ENCODE measurements at regions not wholly inside any gene's neighbourhood (a gene's known extent, or its start where the extent isn't known, plus 50 kb on each side); places are given as distances from the start of the nearest gene placed in this dataset.

DNA sequence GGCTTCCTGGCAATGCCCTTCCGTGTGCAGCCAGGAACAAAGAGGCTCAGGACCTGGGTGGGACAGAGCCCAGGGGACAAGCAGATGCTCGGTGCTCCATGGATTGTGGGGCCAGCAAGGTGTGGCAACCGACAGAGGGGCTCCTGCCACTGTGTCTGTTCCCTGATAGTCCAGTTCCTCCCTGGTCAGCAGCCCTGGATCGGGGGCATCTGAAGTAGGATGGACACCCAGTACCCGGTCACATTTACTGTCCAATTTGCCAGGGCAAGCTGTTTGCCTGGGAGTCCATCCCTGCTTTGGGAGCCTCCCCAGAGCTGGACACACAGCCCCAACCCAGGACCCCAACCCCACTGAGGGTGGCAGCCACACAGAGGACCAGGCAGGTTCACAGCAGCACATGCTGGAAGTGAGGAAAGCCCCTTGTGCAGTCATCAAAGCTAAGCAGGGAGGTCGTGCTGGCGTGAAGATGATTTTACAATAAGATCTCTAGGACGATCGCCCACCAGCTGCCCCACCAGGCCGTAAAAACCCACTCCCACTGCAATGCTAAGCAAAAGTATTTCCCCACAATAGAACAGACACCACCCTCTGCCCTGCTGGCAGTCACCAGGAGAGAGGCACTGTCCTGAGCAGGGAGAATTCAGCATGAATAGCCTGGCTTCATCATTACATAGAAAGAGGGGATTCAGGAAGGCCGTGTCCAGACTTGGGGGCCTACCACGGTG lies 141.7 kb downstream of the NDUFA10 start:
- no peak for DNase-seq (ENCODE audit: low read depth in 2 of 2)

GRCh38 chr2:239882781-239883180 lies 142.4 kb downstream of the NDUFA10 start:
- DNase-seq (ENCODE audit: low read depth in 2 of 2) = no peak

- peak; percentile 68 to 79 for DNase-seq (ENCODE audit: low read depth in 2 of 2)
Measured at GRCh38 chr2:239882331-239882732, 142.8 kb downstream of the NDUFA10 start.

- peak; percentile 96 to 98 for DNase-seq (ENCODE audit: low read depth in 2 of 2)
Measured at GRCh38 chr2:239881561-239882320, 143.4 kb downstream of the NDUFA10 start.

- peak in 1 of 2 donors; percentile 9 for DNase-seq (ENCODE audit: low read depth in 2 of 2)
Measured at GRCh38 chr2:239881031-239881471, 144.1 kb downstream of the NDUFA10 start.

DNA sequence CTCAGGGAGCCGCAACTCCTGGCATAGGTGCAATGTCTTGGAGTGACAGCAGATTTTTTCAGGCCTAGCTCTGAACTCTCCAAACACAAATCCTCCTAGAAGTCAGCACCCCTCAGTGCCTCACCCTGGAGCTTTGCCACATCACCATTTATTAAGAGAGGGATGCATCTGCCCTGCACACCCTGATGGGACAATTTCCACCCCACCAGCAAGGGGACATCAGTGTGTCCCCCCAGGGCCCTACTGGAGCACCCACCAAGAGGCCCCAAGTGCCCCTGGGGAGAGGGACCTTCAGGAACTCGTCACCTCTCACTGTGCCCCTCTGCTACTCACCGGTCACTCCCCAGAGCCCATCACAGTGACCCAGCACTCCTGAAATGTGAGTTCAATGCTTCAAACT lies 144.7 kb downstream of the NDUFA10 start:
- DNase-seq (ENCODE audit: low read depth in 2 of 2) = no peak

DNA sequence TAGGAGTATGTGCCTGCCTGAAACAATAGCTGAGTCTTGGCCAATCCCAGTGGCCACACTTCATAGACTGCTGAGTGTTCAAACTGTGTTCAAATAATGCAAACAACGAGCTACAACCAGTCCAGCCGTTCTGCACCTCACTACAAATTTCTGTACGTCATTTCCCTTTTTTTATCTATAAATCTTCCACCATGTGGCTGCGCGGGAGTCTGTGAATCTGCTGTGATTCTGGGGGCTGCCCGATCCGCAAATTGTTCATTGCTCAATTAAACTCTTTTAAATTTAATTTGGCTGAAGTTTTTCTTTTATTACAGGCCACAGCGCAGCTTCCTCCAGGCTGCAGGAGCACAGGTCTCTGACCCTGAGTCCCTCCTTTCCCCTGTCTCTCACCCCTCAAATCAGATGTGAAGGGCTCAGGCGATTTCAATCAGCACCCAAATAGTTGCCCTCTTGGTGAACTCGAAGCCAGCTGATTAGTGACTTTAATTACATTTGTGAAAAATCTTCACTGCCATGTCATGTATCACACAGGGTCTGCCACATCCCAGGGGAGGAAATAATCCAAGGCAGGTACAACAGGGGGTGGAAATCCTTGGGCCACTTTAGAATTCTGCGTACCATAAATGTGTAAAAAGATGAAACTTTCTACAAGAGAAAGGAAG lies 145.6 kb downstream of the NDUFA10 start:
- DNase-seq (ENCODE audit: low read depth in 2 of 2) = no peak

DNA sequence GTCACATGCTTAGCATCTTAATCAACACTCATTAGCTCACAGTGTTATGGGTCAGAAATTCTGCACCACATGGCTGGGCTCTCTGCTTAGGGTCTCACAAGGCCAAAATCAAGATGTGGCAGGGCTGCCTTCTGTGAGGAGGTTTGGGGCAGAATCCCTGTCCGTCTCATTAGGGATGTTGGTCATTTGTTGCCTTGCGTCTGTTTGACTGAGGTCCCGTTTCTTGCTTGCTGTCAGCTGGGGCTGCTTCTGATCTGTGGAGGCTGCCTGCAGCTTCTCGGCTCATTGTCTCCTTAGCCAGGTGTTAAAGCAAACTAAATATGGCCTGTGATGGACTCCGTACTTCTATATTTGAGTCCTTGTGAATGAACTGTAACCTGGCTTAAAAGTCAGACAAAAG lies 146.5 kb downstream of the NDUFA10 start:
- DNase-seq (ENCODE audit: low read depth in 2 of 2) = no peak

GRCh38 chr2:239876948-239877289 lies 148.2 kb downstream of the NDUFA10 start:
- DNase-seq (ENCODE audit: low read depth in 2 of 2) = no peak

DNA sequence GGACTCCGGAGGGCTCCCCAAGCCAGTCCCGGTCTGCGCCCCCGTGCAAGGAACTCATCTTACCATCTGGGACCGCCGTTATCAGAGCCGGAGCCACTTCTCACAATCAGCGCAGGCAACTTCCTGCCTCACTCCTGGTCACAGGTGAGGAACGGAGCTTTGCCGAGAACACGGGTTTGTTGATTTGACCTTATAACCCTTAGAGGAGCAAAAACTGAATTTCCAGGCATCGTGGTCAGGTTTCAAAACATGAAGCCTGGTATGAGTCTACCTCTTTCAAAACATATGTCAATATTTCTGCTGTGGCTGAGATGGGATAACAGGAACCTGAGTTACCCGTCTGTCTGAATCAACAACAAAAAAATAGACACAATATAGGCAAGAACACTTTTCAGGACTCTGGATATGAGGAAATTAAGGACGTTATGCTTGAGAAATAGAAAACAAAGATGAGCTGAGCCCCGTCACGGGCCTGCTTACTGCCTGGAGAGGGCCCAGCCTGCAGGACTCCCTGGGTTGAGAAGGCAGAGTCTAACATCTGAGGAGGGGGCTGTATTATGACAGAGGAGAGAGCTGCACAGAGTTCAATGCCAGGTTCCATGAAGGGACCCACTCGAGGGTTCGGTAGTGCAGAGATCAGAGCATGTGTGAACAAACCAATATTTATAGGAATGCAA lies 148.7 kb downstream of the NDUFA10 start:
- DNase-seq (ENCODE audit: low read depth in 2 of 2) = peak in 1 of 2 donors; percentile 26

- no peak for DNase-seq (ENCODE audit: low read depth in 2 of 2)
Measured at GRCh38 chr2:239874636-239875356, 150.3 kb downstream of the NDUFA10 start.

DNA sequence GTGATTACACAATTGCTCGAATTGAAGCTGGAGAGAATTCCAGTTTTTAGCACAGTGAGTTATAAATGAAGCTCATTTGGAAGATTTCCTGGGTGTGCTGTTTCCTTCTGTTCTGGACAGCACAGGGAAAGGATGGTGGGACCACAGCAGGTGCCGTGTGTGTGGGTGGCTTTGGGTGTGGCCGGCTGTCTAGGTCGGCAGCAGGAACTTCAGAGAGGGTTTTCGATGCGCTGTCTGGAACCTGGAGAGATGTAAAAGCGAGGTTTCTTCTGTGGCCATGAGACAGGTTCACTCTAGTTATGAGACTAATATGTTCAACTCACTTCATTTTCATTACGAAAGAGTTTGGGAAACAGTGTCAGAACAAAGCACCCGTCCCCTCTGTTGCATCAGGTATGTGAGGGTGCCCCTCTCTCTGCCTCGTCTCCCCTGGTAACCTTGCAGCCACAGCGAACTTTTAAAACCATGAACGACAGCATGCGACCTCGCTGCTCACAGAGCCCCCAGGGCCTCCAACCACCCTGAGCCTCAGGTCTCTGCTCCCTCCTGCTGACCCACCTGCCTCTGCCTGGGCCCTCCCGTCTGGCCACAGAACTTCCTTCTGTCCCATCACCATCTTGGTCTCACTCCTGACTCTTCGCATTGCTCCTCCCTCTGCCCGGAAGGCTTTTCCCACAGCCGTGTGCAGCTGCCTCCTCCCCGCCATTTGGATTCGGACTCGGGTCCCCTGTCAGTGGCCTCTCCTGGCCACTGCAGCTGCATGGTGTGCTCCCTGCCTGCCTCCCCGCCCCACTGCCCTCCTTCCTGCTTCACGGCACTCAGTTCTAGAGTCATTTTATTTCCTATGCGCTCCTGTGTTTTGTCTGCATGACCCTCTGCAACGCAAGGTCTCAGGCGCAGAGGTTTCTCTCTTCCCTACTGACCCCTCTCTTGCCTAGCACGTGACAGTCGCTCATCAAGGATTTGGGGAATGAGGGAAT lies 151.2 kb downstream of the NDUFA10 start:
- DNase-seq (ENCODE audit: low read depth in 2 of 2) = no peak

- DNase-seq (ENCODE audit: low read depth in 2 of 2) = no peak
Measured at GRCh38 chr2:239871481-239872435, 153.4 kb downstream of the NDUFA10 start.

DNA sequence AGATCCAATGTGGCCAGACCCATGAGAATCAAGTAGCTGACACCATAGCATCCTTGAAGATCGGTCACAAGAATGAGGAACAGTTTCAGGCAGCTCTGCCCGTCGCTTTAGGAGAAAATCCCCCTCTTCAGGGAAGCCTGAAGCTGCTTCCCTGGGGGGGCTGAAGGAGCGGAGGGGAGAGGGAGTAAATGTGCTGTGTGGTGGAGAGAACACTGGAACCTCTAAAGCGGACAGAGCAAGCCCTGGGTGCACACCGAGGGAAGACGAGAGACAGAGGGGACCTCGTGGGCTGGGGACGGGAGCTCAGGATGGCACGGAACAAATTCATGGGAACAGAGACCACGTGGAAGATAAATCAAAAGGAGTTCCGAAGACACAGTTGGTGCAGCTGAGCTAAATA lies 154.3 kb downstream of the NDUFA10 start:
- no peak for DNase-seq (ENCODE audit: low read depth in 2 of 2)

DNA sequence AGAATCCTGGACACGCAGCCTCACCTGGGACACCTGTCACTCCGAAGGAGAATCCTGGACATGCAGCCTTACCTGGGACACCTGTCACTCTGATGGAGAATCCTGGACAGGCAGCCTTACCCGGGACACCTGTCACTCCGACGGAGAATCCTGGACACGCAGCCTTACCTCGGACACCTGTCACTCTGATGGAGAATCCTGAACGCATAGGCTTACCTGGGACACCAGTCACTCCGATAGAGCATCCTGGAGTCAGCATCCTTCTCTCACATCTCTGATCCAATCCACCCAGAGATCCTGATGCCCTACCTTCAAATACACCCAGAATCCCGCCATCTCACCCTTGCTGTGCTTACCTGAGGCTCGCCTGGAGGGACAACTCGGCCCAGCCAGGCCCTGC lies 154.9 kb downstream of the NDUFA10 start:
- DNase-seq (ENCODE audit: low read depth in 2 of 2) = no peak

DNA sequence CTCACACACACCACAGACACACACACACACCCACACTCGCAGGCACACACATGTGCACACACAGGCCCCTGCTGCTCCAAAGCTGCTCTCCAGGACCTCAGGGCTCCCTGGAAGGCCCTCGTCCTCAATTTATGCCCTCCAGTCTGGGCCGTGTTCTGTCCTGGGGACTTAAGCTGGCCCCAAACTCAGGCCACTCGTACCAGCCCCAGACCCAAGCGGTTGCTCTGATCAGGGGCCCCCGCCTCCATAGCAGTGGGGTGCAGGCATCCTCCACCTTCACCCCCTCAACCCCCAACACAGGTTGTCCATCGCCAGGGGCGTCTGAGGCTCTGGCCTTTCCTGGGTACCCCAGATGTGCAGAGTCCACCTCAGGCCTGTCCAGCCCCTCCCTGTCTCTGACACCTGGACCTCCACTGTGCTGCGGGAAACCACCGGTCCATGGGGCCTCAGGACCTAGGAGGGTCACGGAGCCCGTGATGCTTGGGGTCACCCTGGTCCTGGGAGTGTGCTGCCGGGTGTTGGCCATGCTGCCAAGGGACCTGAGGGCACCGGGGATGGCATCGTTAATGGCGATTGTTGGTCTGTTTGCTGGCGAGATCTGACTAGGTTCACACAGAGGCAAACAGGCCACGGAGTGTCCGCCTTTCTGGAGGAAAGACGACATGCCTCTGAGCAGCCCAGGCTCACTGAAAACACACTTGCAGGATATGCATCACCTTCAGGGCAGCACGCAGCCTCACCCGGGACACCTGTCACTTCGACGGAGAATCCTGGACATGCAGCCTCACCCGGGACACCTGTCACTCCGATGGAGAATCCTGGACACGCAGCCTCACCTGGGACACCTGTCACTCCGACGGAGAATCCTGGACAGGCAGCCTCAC lies 155.6 kb downstream of the NDUFA10 start:
- no peak for DNase-seq (ENCODE audit: low read depth in 2 of 2)

DNA sequence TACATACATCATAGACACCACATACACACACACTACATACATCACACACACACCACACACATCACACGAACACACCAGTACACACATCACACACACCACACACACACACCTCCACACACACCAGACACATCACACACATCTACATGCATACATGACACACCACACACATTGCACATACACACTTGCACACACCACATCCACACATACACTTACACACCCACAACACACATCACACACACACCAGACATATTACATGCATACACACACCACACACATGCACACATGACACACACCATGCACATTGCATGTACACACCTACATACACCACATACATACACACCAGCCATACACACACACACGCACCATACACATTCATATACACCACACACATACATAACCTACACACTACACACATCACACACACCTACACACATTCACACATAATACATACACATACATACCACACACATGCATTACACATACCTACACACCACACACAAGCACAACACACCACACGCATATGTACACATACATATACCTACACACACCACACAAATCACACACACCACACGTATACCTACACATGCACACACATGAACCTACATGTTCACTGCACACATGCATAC lies 156.5 kb downstream of the NDUFA10 start:
- DNase-seq (ENCODE audit: low read depth in 2 of 2) = no peak

Measured in dermis microvascular lymphatic vessel endothelial cell (primary cell).